GM18502 (cell line): ENCODE measurements at regions not wholly inside any gene's neighbourhood (a gene's known extent, or its start where the extent isn't known, plus 50 kb on each side); places are given as distances from the start of the nearest gene placed in this dataset.
"Not testable (repeated sequence)": the region's sequence is repeated elsewhere in the genome, so short reads cannot be mapped to it uniquely, and the experiment has no call there.

Experiments used
- ATAC-seq: cut with Tn5 transposase; IDR thresholded peaks from one replicate; pipeline ENCODE4 v1.9.1; 2021; ENCODE audit warnings: mild to moderate bottlenecking; ENCODE audit not compliant: unreplicated experiment, poor library complexity

DNA sequence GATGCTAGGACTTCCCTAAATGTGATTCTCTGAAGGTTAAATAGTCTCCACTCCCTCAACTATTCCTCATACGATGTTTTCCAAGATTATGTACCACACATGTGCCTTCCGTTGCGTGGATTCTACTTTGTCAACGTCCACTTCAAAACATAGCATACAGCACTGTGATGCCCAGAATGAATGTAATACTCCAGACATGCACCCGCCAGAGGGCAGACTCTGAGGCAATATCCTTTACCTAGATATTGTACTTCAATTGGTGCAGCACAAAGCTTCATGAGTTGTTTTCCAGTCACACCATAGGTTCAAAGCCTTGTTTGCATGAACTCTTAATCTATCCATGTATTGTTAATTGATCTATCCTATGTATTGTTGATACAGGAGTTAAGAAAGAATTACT is 201.0 kb upstream of the NABP1 start:
- no peak for ATAC-seq

DNA sequence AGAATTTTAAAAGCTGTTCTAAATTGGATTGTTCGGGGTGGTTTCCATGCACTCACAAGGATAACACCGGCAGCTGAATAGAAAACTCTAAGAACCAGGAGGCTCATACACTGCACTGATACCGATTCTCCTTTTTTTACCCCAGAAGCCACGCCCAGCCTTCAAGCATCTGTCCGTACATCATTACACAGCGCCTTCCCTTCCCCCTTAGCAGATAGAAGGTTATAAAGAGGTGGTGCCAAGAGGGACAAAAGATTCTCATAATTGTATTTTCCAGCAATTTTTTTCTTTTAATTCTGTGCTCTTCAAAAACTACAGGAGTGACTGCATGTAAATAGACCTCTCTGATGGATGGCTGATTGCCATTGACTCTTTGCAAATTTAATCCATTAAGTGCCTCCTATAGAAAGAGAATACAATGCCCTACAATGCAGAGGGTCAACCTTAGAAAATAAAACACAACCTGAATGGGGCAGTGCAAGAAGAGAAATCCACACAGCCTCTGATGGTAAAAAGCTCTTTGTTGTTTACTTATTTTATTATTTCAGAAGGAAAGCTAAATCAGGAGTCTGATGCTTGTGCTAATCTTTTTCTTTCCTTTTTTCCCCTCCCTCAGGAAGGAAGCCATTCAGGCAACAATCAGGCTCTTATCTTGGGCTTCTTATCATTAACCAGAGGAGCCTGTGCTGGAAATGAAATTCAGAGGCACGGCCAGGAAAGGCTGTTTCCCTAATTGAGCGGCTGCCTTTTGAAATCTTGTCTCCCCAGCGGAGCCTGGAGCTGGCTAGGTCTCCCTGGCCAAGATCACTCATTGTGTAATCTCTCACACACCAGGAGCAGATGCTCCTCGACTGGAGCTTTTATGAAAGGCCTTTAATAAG is 198.9 kb upstream of the NABP1 start:
- ATAC-seq, result no peak

DNA sequence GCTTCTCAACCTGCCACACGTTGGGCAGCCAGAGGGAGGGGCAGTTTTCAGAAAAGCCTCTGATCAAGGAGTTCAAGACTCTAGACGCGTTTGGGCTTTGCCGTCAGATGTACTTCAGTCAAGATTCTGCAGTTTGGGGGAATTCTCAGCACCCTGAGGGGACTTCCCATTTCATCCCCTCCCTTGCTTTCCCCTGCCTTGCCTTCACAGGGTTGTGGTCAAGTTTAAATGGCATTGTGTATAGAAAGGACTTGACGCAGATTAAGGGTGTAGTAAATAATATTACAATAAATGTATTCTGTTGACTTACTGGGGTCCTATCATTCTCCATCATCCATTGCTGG is 198.3 kb upstream of the NABP1 start:
- peak; percentile 88 for ATAC-seq

GRCh38 chr2:191481305-191482070 is 196.4 kb upstream of the NABP1 start:
- ATAC-seq, result no peak

DNA sequence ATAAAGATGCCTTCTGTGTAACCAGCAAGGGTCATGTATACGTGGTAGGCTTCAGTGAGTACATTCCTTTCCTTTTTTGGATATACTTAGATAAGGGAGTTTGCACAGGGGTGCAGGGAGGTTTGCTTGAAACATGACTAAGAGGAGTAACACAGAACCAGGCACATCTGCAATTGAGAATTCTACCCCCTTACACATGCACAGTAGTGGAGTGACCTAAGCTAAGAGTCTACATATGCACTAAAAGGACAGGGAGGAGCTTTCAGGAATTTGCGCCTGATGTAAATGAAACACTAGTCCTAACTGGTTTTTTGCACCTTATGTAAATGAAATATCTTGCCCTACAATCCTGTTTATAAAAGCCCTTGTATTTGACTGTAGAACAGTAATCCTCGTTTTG is 194.8 kb upstream of the NABP1 start:
- no peak for ATAC-seq

GRCh38 chr2:191486584-191487320 is 191.2 kb upstream of the NABP1 start:
- ATAC-seq, result no peak

GRCh38 chr2:191488135-191488534 is 189.8 kb upstream of the NABP1 start:
- ATAC-seq, result no peak

- ATAC-seq, result no peak
Measured at GRCh38 chr2:191489177-191489576, 188.8 kb upstream of the NABP1 start.

GRCh38 chr2:191496838-191497237 is 181.1 kb upstream of the NABP1 start:
- ATAC-seq, result no peak

DNA sequence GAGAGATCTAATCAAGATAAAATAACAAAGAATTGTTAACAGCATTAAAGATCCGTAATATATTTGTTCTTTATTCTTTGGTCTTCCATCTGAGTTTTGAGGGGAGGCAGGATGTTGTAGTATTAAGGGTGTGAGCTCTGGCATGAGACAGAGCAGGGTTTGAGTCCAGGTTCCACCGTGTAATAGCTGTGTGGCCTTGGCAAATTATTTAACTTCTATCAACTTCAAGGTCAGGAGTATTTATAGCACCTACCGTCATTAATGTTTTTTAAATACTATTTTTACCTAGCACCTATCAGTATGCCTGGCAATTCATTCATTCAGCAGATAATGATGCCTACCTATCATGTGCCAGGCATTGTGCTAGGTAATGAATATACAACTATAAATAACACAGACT is 180.1 kb upstream of the NABP1 start:
- no peak for ATAC-seq

DNA sequence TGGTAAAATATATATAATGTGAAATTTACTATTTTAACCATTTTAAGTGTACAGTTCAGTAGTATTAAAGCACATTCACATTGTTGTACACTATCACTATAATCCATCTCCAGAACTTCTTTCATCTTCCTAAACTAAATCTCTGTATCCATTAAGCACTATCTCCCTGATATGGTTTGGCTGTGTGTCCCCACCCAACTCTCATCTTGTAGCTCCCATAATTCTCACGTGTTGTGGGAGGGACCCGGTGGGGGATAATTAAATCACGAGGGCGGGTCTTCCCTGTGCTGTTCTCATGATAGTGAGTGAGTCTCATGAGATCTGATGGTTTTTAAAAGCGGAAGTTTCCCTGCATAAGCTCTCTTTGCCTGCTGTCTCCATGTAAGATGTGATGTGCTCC is 178.9 kb upstream of the NABP1 start:
- ATAC-seq, result no peak

GRCh38 chr2:191499874-191500565 is 177.9 kb upstream of the NABP1 start:
- ATAC-seq, result no peak

- no peak for ATAC-seq
Measured at GRCh38 chr2:191500566-191500883, 177.4 kb upstream of the NABP1 start.

DNA sequence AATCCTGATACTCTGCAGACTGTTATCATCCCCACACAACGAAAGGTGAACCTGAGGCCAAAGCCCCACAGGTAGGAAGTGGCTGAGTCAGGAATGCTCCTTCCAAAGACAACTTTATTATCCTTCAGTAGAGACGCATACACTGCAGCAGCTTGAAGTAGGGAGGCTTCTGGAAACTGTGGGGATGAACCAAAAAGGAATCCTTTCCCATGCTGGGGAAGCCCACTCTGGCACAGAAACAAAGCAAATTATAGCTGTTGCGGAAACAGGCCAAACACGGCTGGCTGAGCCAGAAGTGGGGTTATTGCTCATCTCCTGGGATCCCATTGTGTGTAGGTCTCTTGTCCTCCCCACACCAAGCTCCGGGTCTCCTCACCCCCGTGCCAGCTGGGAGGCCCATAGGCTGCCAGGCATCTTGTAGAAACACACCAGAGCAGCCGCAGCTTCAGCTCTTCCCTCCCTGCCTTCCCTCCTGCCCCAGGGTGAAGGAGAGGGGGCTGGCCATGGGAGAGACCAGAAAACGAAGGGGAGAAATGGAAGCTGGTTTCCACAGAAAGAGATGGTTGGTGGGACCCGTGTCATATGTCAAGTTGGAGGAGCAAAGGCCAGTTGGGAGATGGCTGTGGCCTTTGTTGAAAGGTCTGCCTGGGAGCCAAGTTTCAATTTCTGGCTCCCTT is 176.9 kb upstream of the NABP1 start:
- no peak for ATAC-seq

GRCh38 chr2:191501561-191502168 is 176.3 kb upstream of the NABP1 start:
- no peak for ATAC-seq

GRCh38 chr2:191506515-191506914 is 171.4 kb upstream of the NABP1 start:
- no peak for ATAC-seq

DNA sequence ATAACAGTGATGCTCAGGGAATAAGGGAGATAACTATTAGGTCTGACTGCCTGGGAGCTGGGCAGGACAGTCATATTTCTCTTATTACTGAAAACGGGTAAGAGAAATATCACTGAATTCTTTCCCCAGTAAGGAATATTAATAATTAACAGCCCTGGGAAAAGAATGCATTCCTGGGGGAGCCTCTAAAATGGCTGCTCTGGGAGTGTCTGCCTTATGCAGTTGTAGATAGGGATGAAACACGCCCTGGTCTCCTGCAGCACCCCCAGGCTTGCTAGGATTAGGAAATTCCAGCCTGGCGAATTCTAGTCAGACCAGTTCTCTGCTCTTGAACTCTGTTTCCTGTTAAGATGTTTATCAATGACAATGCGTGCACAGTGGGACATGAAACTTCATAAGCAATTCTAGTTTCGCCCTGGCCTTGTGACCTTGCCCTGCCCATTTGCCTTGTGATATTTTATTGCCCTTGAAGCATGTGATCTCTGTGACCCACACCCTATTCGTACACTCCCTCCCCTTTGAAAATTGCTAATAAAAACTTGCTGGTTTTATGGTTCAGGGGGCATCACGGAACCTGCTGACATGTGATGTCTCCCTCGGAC is 170.6 kb upstream of the NABP1 start:
- ATAC-seq, result not testable (repeated sequence)

DNA sequence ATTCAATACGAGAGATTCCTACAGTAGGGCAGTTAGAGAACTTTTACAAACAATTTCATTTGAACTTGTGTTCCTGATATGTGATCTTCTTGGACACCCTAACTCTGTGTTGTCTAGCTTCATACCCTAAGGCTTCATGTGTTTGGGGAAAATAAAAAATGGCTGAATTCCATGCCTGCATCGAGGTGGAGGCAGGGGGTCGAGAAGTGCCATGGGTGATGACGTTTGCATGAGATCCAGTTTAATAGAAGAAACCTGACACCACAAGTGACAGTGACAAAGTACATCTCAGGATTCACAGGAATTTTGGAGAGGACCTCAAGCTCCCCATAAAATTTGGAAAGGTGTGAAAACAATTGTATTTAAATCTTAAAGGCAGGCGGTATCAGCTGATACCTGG is 169.2 kb upstream of the NABP1 start:
- no peak for ATAC-seq

DNA sequence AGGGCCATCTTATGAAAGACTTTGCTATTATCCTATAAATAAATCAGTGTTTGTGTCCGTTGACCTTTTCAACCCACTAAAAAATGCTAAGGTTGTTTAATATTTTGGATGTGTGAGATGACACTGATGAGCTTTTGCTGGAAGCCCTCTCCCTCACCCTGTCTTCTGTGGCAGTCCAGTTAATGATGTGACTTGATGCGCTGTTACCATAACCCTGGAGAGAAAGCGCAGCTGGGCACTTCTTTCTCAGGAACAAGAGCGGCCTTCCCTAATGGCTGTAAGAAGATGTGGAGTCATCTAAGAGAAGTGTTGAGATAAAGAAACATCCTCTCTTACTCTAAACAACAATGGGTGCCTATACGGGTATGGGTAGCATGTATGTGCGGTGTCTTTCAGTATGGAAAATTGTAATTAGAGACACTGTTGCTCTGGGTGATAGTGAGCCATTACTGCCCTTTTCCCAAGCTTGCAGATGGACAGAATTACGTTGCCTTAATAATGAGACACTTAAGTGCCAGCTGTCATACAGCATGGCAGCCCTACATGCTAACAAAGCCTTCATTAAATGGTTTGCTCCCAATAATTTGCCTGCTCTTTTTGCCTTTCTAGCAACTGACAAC is 165.6 kb upstream of the NABP1 start:
- no peak for ATAC-seq
